ENCODE measurements at regions not wholly inside any gene's neighbourhood (a gene's known extent, or its start where the extent isn't known, plus 50 kb on each side); places are given as distances from the start of the nearest gene placed in this dataset.

- DNase-seq (peak; percentile 50), ATAC-seq (peak; percentile 90)
- intact Hi-C loops (cut with micrococcal nuclease) = no loop called here
These were observed 463.3 kb upstream of the DMAC1 start for GRCh38 chr9:8262625-8263622.

- no peak for ATAC-seq
- intact Hi-C loops (cut with micrococcal nuclease) = no loop called here
- DNase-seq = no peak
These were observed 462.2 kb upstream of the DMAC1 start for GRCh38 chr9:8261737-8262136.

DNA sequence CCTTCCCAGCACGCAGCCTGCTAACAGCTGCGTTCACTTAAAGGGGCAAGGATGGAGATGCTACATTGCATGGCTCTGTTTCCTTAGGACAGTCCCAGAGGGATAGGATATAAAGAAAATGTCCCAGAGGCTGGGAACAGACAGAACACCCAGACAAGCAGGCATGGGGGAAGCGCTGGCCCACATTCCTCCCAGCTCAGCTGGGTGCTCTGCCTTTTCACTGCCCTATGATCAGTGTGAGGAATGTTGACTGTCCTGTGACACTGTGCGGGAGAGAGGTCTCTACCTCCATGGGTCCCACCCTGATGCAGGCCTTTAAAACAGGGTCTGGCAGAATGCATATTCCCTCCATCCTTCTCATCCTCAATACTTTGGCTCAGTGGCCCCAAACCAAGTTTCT is 459.4 kb upstream of the DMAC1 start:
- DNase-seq = no peak
- intact Hi-C loops (cut with micrococcal nuclease) = no loop called here
- no peak for ATAC-seq

GRCh38 chr9:8256880-8257279 is 457.3 kb upstream of the DMAC1 start:
- DNase-seq (no peak), ATAC-seq (no peak)
- intact Hi-C loops (cut with micrococcal nuclease) = no loop called here

- DNase-seq (no peak), ATAC-seq (no peak)
- intact Hi-C loops (cut with micrococcal nuclease) = no loop called here
These were observed 456.3 kb upstream of the DMAC1 start for GRCh38 chr9:8255850-8256249.

DNA sequence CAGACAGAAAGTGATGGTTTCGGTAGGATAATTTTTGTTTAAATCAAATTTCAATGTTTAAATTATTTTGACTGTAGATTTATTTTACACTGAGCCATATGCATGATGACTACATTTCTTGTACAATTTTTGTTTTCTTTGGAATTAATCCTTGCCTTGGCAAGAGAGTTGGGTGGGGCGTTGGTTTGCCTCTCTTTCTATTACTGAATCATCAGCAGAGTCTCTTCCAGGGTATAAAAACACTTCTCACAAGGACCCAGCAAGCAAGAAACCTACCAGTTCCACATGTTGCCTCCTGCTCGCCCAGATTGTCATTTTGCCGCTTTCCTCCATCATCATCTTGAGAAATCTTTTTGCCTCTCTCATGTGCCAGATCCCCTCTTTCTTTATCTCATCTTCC is 455.0 kb upstream of the DMAC1 start:
- intact Hi-C loops (cut with micrococcal nuclease) = no loop called here
- ATAC-seq = no peak

GRCh38 chr9:8252445-8252844 is 452.9 kb upstream of the DMAC1 start:
- DNase-seq (no peak), ATAC-seq (no peak)
- intact Hi-C loops (cut with micrococcal nuclease) = no loop called here

More for the DNA sequence above, 455.0 kb upstream of the DMAC1 start:
- no peak for DNase-seq

DNA sequence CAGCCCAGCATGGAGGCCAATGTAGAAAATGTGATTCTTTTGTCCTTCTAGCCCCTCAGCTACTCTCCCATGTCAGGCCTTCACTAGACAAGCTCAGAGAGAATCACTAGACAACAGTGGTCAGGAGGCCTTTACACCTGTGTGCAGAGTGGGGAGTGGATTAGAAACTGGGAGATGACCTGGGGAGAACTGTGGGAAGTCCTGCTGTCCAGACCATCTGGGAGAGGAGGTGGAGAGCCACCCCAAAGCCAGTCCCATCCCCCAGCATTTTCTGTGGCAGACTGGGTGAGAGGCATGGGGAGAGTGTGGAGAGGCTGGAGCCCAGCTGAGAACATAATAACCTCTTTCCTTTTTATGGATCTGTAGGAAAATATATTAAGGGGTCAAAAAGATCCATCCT is 452.0 kb upstream of the DMAC1 start:
- no peak for DNase-seq
- intact Hi-C loops (cut with micrococcal nuclease) = no loop called here
- ATAC-seq = no peak

DNA sequence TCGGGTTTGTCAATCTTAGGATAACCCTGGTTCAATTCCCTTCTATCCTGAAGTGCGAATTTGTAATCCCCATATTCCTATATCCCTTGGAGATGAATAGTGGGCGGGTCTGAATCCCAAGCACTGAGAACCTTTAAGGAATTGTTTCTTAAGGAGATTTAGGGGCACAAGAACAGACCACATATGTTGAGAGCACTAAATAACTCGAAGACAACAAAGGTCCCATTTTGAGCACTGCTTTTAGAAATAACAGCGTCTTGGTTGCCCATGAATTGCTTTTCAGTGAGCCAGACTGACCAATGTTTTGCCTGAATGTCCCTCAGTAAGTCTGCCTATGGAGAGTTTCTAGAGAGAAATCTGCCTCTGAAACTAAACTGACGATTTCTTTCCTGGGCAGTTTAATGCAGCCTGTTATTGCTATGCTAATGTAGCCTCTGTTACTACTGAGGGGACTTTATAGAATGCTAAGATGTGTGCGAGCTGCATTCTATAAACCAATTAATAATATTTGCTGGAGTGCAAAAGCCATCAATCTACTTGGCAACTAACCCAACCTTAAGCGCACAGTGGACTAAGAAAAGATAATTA is 445.0 kb upstream of the DMAC1 start:
- ATAC-seq (no peak), DNase-seq (no peak)
- intact Hi-C loops (cut with micrococcal nuclease) = no loop called here

DNA sequence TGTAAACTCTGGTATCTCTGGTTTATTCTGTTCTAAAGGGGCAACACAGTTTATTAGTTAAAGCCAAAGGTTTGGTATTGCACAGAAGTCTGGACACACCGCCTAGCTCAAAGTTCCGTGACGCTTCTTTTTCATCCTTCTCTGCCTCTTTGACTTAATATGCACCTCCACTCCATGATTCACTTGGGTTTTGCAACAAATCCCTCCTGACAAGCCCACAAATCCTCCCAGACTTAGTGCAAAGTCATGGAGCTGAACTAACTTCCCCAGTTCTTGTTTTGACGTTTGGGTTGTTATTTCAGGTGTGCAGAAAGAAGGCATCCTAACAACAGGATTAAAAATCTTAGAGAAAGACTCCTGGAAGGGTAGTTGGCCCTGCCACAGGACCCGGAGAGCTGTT is 441.6 kb upstream of the DMAC1 start:
- DNase-seq (no peak), ATAC-seq (no peak)
- intact Hi-C loops (cut with micrococcal nuclease) = no loop called here

DNA sequence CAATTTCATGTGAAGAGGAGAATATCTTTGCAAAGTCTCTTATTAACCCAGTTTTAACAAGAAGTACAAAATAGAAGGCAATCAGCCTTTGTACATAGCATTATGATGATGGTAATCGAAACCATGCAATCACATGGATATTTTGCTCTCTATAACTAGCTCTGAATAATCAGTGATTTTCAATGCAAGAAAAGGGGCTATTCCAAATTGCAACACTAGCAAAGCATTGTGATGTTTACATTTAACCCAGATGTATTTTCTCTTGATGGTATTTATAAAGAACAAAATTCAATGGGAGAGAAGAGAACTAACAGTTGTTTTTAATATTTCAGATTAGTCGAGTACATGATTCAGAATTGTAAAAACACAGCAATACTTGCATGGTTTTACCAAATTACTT is 437.5 kb upstream of the DMAC1 start:
- intact Hi-C loops (cut with micrococcal nuclease) = no loop called here
- DNase-seq (no peak), ATAC-seq (no peak)

DNA sequence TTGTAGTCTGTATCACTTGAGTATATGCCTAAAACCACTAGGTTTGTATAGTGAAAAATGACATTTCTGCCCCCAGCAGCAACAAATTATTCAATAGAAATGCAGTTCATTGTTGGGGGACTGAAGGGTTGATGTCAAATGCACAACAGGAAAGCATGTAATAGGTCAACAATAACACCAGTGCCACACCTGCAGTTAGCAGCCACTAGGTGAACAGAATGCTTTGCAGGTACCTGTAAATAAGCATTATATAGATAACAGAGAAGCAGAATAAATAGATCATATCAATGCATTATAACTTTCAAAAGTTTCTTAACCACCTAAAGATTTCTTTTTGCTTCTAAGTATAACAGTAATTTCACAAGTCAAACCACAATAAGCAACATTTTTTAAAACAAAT is 435.9 kb upstream of the DMAC1 start:
- no peak for DNase-seq
- ATAC-seq = no peak
- intact Hi-C loops (cut with micrococcal nuclease) = no loop called here

DNA sequence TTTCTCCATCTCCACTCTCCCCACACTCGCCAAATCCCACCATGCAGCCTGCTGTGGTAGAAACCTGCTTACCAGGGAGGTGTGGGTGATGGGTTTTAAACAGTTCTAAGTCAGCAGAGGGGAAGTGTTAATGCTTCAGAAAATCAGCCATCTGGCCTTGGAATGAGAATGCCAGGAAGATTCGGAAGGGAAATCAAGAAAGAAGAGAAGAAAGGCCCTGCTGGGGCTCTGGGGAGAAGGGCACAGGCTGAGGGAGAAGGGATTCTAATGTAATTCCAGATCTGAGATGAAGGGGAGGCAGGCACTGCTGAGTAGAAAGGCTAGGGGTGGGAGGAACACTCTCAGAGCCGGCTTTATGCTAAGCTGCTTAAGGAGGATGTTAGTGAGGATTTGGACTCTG is 434.7 kb upstream of the DMAC1 start:
- intact Hi-C loops (cut with micrococcal nuclease) = no loop called here

GRCh38 chr9:8232726-8233125 is 433.1 kb upstream of the DMAC1 start:
- no peak for ATAC-seq
- DNase-seq = no peak
- intact Hi-C loops (cut with micrococcal nuclease) = no loop called here

More for the DNA sequence above, 434.7 kb upstream of the DMAC1 start:
- DNase-seq (no peak), ATAC-seq (no peak)

- intact Hi-C loops (cut with micrococcal nuclease) = no loop called here
- no peak for ATAC-seq
These were observed 429.6 kb upstream of the DMAC1 start for GRCh38 chr9:8229226-8229625.

DNA sequence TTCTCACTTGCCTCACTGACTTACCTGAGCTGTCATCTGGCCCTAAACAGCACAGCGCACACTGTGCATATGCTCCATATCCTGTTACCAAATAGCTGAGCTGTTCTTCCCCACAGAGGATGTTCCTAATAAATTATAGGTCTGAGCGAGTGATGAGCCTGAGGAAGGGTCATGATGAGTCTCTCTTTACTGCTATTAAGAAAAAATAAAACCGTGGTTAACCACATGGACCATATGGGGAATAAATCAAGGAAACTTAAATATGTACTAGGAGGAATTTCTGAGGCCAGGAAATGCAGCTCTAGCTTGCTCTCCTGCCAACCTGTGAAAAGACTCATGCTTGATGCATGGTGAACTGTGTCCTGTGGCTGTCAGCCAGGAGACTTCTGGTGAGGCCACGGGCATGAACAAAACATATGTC is 424.8 kb upstream of the DMAC1 start:
- intact Hi-C loops (cut with micrococcal nuclease) = no loop called here
- DNase-seq (no peak), ATAC-seq (no peak)

More at GRCh38 chr9:8229226-8229625, 429.6 kb upstream of the DMAC1 start:
- no peak for DNase-seq

DNA sequence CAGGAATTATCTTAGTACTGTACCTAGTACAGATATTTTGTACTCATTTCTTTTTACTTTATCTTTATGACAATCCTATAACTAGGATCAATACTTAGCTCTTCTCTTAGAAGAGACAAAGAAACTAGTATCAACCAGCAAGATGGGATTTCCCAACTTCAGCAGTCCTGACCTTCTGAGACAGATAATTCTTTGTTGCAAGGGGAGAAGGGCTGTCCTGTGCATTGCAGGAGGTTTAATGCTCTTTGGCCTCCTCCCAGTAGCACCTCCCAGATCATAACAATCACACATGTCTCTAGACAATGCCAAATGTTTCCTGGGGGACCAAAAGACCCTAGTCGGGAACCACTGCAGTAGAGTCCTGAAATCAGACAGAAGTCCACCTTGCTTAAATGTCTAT is 424.3 kb upstream of the DMAC1 start:
- no peak for ATAC-seq
- intact Hi-C loops (cut with micrococcal nuclease) = no loop called here
- no peak for DNase-seq

DNA sequence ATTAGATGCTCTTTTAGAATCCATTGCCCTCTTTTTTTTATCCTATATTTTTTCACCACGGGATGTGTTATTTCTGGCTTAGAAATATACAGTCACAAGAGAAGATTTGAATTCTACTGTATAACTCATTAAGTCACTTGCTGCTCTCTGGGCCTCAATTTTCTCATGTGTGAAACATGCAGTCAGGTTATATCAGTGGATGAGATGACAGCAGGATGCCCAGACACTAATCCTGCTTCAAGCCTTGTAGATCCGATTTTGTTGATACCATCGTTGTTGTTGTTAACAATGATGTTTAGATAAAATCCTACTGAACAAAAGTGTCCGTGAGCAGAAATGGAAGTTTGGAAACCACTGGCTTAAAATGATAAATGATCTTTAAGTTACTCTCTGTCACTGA is 421.9 kb upstream of the DMAC1 start:
- ATAC-seq (no peak), DNase-seq (no peak)
- intact Hi-C loops (cut with micrococcal nuclease) = no loop called here

GRCh38 chr9:8208465-8208864 is 408.9 kb upstream of the DMAC1 start:
- intact Hi-C loops (cut with micrococcal nuclease) = no loop called here
- no peak for DNase-seq
- no peak for ATAC-seq

GRCh38 chr9:8207596-8207995 is 408.0 kb upstream of the DMAC1 start:
- no peak for DNase-seq
- no peak for ATAC-seq
- intact Hi-C loops (cut with micrococcal nuclease) = no loop called here

GRCh38 chr9:8206720-8207119 is 407.1 kb upstream of the DMAC1 start:
- intact Hi-C loops (cut with micrococcal nuclease) = no loop called here
- DNase-seq (no peak), ATAC-seq (no peak)
